ENCODE measurements at regions not wholly inside any gene's neighbourhood (a gene's known extent, or its start where the extent isn't known, plus 50 kb on each side); places are given as distances from the start of the nearest gene placed in this dataset.
A peak's percentile ranks its signal among the peaks of the same experiment; 100 is the strongest.

GRCh38 chr6:156725712-156726111, 51.5 kb upstream of the ARID1B start:
- DNase-seq (ENCODE audit: low read depth), result no peak

- DNase-seq (ENCODE audit: low read depth), result no peak
Observed at GRCh38 chr6:156720691-156721685, 56.2 kb upstream of the ARID1B start.

- DNase-seq (ENCODE audit: low read depth), result peak; percentile 38
Observed at GRCh38 chr6:156719720-156720563, 57.2 kb upstream of the ARID1B start.

GRCh38 chr6:156719395-156719719, 57.8 kb upstream of the ARID1B start:
- no peak for DNase-seq (ENCODE audit: low read depth)

GRCh38 chr6:156718647-156719394, 58.4 kb upstream of the ARID1B start:
- DNase-seq (ENCODE audit: low read depth), result peak; percentile 54

- DNase-seq (ENCODE audit: low read depth), result no peak
Observed at GRCh38 chr6:156717542-156717941, 59.6 kb upstream of the ARID1B start.

GRCh38 chr6:156715839-156716238, 61.3 kb upstream of the ARID1B start:
- no peak for DNase-seq (ENCODE audit: low read depth)

GRCh38 chr6:156713548-156713947, 63.6 kb upstream of the ARID1B start:
- no peak for DNase-seq (ENCODE audit: low read depth)

- no peak for DNase-seq (ENCODE audit: low read depth)
Observed at GRCh38 chr6:156710479-156710878, 66.7 kb upstream of the ARID1B start.

- no peak for DNase-seq (ENCODE audit: low read depth)
Observed at GRCh38 chr6:156707818-156708217, 69.4 kb upstream of the ARID1B start.

- no peak for DNase-seq (ENCODE audit: low read depth)
Observed at GRCh38 chr6:156703719-156704118, 73.5 kb upstream of the ARID1B start.

- no peak for DNase-seq (ENCODE audit: low read depth)
Observed at GRCh38 chr6:156701966-156702365, 75.2 kb upstream of the ARID1B start.

- DNase-seq (ENCODE audit: low read depth), result no peak
Observed at GRCh38 chr6:156700440-156701057, 76.6 kb upstream of the ARID1B start.

GRCh38 chr6:156699935-156700334, 77.2 kb upstream of the ARID1B start:
- no peak for DNase-seq (ENCODE audit: low read depth)

- DNase-seq (ENCODE audit: low read depth), result peak; percentile 58
Observed at GRCh38 chr6:156699017-156699421, 78.2 kb upstream of the ARID1B start.

- DNase-seq (ENCODE audit: low read depth), result no peak
Observed at GRCh38 chr6:156698239-156699016, 78.8 kb upstream of the ARID1B start.

- no peak for DNase-seq (ENCODE audit: low read depth)
Observed at GRCh38 chr6:156697225-156697830, 79.8 kb upstream of the ARID1B start.

- DNase-seq (ENCODE audit: low read depth), result no peak
Observed at GRCh38 chr6:156695742-156696141, 81.4 kb upstream of the ARID1B start.

GRCh38 chr6:156694679-156695078, 82.5 kb upstream of the ARID1B start:
- no peak for DNase-seq (ENCODE audit: low read depth)

GRCh38 chr6:156691018-156691417, 86.2 kb upstream of the ARID1B start:
- DNase-seq (ENCODE audit: low read depth), result no peak

GRCh38 chr6:156689656-156690055, 87.5 kb upstream of the ARID1B start:
- no peak for DNase-seq (ENCODE audit: low read depth)

Data from non-pigmented ciliary epithelial cell (primary cell).